ENCODE measurements at regions not wholly inside any gene's neighbourhood (a gene's known extent, or its start where the extent isn't known, plus 50 kb on each side); places are given as distances from the start of the nearest gene placed in this dataset.
"Not testable (repeated sequence)": the region's sequence is repeated elsewhere in the genome, so short reads cannot be mapped to it uniquely, and the experiment has no call there.

- DNase-seq (ENCODE audit: extremely low read depth in 1 of 11, low read depth in 9 of 11, low spot score in 4 of 11), result no peak
These were observed 119.1 kb downstream of the TENT5A start for GRCh38 chr6:81633391-81633790.

- no peak for DNase-seq (ENCODE audit: extremely low read depth in 1 of 11, low read depth in 9 of 11, low spot score in 4 of 11)
These were observed 121.8 kb downstream of the TENT5A start for GRCh38 chr6:81630719-81631118.

GRCh38 chr6:81625216-81625615 lies 127.3 kb downstream of the TENT5A start:
- no peak for DNase-seq (ENCODE audit: extremely low read depth in 1 of 11, low read depth in 9 of 11, low spot score in 4 of 11)

- DNase-seq (ENCODE audit: extremely low read depth in 1 of 11, low read depth in 9 of 11, low spot score in 4 of 11), result no peak
These were observed 128.0 kb downstream of the TENT5A start for GRCh38 chr6:81624453-81624852.

DNA sequence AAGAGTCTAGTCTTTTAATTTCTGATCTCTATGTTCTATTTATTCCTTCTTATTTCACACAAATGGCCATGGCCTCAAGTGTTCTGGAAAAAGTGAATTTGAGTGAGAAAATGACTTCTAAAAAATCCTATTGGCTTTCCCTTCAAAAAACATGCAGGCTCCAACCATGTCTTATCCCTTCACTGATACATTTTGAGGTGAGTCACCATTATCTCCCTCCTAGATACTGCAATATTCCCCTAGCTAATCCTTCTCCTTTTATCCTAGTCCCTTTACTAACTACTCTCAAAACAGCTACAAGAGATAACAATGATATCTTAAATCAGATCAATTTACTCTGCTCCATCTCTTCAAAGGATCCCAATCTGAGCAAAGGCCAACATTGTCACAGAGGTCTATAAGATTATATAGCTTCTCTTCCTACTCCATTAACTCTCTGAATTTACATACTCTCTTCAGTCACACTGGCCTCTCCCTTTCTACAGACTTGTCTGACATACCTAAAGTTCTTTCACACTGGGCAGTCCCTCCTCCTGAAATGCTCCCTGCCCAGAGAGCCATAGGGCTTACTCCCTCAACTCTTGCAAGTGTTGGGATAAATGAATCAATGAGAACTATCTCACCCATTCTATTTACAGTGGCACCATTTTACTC lies 129.2 kb downstream of the TENT5A start:
- DNase-seq (ENCODE audit: extremely low read depth in 1 of 11, low read depth in 9 of 11, low spot score in 4 of 11), result no peak

DNA sequence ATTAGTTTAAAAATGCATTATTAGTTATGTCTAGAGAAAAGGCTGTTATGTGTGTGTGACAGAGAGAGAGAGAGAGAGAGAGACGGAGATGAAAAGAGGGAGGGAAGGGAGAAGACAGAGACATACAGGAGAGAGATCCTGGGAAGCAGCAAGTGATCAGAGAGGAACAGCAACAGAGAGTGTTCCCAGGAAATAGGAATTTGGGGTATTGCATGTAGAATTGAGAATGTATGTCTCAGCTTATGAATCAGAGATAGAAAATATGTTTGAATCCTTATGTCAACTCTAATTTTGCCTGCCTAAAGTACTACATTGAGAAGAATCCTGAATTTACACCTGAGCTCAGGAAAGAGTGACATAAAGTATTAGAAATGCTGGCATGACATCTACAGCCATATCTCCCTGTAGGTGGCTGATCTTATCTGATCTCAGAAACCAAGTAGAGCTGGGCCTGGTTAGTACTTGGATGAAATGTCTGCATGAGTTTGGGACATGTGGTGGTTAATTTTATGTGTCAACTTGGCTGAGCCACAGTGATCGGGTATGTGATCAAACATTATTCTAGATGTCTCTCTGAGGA lies 130.6 kb downstream of the TENT5A start:
- no peak for DNase-seq (ENCODE audit: extremely low read depth in 1 of 11, low read depth in 9 of 11, low spot score in 4 of 11)

DNA sequence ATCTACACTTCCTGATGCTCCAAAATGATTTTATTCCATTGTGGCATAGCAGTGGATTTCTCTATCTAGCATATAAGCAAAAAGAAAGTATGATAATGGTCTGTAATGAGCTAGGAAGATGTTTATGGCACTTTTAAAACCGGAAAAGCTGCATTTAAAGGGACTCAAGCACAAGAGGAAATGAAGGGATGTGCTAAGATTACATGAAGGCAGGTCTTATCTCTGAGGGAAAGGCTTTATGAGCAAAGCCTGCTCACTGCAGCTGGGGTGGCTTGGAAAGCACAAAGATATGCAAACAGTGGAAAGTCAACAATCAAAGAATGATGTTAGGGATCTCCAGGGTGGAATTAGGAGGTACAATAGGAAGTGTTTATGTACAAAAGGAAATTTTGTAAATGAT lies 138.2 kb downstream of the TENT5A start:
- no peak for DNase-seq (ENCODE audit: extremely low read depth in 1 of 11, low read depth in 9 of 11, low spot score in 4 of 11)

DNA sequence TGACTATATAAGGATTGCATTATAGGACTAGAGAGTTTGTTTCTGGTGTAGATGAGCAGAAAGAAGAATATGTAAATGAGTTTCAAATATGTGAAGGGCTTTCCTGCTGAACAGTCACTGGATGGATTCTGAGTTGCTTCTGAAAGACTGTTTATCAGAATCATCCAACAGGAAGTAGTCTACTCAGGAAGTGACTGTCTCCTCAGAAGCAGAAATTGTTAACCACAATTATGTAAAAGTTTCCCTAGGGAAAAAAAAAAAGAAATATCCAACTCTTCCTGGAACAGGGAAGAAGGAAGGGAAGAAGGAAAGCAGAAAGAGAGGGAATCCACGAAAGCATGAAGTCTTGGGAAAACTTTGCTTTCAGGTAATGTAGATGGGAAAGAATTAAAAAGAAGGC lies 138.9 kb downstream of the TENT5A start:
- no peak for DNase-seq (ENCODE audit: extremely low read depth in 1 of 11, low read depth in 9 of 11, low spot score in 4 of 11)

- no peak for DNase-seq (ENCODE audit: extremely low read depth in 1 of 11, low read depth in 9 of 11, low spot score in 4 of 11)
These were observed 140.3 kb downstream of the TENT5A start for GRCh38 chr6:81612136-81612535.

- no peak for DNase-seq (ENCODE audit: extremely low read depth in 1 of 11, low read depth in 9 of 11, low spot score in 4 of 11)
These were observed 142.7 kb downstream of the TENT5A start for GRCh38 chr6:81609736-81610135.

DNA sequence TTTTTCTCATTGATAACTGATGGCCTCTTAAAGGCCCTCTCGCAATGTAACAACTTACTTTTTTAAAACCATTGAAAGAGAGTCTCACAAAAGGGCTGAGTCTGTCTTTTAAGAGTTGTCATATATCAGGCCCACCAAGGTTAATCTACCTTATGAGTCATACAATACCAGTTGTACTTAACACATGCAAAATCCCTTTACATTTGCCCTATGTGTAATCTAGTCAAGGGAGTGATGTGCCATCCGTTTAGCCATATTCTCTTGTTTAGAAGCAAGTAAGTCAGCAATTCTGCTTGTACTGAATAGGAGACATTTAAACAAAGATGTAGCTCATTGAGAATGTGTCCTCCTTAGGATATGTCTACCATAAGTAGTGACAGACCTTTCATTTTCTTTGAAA lies 143.7 kb downstream of the TENT5A start:
- no peak for DNase-seq (ENCODE audit: extremely low read depth in 1 of 11, low read depth in 9 of 11, low spot score in 4 of 11)

DNA sequence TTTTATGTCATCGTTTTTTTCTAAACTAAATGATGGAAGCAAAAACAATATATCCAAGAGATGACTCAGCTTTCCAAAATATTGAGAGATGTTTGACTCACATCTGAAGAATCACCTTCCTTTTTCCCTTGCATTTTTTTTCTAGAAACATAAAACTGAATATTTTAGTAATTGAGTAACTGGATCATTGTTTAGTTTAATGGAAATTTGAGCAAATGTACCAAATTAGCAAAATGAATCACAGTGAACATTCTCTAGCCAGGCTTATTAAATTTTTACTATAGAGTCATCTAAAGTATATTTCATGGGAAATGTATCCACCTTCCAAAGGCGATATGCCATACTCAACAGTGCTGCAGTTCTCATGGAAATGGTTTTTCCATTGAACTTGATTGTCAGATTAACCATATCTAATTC lies 145.5 kb downstream of the TENT5A start:
- no peak for DNase-seq (ENCODE audit: extremely low read depth in 1 of 11, low read depth in 9 of 11, low spot score in 4 of 11)

DNA sequence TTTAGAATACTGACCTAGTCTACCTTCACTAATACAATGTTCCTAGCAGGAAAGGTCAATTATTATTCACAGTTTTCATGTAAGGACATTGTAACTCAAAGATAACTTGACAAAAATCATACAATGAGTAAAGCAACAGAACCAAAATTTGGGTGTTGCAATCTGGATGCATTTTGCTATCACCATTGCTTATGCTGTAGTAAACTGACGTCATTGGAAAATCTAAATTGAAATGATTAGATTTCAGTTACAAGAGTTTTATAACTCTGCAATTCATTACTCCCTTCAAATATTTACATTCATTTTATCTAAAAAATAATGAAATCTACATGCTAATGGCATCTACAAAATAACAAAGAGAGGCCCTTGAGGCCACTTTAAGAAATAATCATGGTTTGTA lies 147.0 kb downstream of the TENT5A start:
- no peak for DNase-seq (ENCODE audit: extremely low read depth in 1 of 11, low read depth in 9 of 11, low spot score in 4 of 11)

GRCh38 chr6:81601918-81602317 lies 150.6 kb downstream of the TENT5A start:
- no peak for DNase-seq (ENCODE audit: extremely low read depth in 1 of 11, low read depth in 9 of 11, low spot score in 4 of 11)

DNA sequence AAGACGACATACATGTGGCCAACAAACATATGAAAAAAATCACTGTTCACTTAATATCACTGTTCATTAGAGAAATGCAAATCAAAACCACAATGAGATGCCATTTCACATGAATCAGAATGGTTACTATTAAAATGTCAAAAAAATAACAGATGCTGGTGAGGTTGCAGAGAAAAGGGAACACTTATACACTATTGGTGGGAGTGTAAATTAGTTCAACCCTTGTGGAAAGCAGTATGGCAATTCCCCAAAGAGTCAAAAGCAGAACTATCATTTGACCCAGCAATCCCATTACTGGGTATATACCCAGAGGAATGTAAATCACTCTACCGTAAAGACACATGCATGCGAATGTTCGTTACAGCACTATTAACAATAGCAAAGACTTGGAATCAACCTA lies 152.0 kb downstream of the TENT5A start:
- DNase-seq (ENCODE audit: extremely low read depth in 1 of 11, low read depth in 9 of 11, low spot score in 4 of 11), result not testable (repeated sequence)

DNA sequence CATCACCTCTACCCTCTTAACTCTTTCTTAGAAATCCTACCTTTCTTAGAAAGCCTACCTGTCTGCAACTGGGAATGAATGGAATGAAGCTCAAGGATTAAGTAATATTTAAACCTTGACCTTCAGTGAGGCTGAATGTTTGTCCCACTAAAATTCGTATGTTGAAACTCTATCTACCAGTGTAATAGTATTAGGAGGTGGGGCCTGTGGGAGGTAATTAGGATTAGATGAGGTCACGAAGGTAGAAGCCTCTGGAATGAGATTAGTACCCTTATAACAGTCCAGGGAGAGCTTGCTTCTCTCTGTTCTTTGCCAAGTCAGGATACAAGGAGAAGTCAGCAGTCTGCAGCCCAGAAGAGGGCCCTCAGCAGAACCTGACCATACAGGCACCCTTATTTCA lies 158.0 kb downstream of the TENT5A start:
- no peak for DNase-seq (ENCODE audit: extremely low read depth in 1 of 11, low read depth in 9 of 11, low spot score in 4 of 11)

DNA sequence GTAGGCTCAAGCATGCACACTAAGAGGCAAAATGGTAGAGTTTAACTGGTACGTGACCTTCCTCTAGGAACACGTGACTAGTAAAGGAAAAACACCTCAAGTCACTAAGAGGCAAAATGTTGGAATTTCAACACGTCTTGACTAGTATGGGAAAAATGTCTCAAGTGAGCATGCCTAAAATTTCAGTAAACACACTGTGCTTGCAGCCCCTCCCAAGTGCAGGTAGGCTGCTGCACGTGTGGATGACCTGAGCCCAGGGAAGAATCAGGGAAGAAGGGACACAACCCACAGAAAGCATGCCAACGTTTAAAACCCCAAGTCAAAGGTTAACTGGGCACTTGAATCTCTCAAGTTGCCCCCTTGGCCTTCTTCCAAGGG lies 162.2 kb downstream of the TENT5A start:
- no peak for DNase-seq (ENCODE audit: extremely low read depth in 1 of 11, low read depth in 9 of 11, low spot score in 4 of 11)

DNA sequence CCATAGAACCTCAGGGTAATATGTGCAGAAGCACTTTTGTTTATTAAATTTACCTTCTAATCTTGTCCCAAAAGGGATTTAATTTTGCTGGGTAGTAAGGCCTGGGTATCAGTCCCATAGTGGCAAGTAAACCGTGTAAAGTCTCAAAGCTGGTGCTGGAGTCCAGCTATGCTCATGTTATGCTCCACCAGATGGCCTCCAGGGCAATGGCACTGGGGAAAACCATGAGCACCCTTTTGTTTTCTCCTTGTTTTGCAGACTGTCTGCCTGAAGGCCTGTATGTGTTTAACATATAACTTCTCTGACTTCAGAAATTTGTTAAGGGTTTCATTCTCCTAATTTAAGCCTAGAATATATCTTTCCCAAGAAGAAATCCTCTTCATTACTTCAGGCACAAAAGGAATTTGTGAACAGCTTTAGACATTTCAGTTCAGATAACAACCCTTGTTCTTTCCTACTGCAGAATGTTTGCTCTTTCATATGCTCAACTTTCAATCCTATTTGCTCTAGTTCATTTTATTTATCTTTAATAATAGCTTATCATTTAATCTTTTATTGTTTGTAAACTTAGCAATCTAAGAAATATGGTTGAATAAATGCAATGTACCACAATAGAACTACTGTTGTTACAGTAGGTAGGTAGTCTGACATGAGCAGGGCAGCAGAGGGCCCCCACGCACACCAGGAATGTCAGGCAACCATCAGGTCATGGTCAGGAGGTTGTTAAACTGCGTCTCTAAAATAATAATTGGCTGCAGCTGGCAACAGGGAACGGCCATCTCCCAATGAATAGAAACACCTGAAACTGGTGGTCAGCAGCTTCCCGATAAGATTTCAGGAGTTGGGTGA lies 162.8 kb downstream of the TENT5A start:
- DNase-seq (ENCODE audit: extremely low read depth in 1 of 11, low read depth in 9 of 11, low spot score in 4 of 11), result no peak

DNA sequence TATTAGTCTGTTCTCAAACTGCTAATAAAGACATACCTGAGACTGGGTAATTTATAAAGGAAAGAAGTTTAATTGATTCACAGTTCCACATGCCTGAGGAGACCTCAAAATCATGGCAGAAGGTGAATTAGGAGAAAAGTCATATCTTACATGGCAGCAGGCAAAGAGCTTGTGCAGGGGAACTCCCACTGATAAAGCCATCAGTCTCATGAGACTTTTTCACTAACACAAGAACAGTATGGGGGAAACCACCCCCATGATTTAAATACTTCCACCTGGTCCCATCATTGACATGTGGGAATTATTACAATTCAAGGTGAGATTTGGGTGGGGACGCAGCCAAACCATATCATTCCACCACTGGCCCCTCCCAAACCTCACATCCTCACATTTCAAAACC lies 166.8 kb downstream of the TENT5A start:
- not testable (repeated sequence) for DNase-seq (ENCODE audit: extremely low read depth in 1 of 11, low read depth in 9 of 11, low spot score in 4 of 11)

GRCh38 chr6:81584156-81584555 lies 168.3 kb downstream of the TENT5A start:
- DNase-seq (ENCODE audit: extremely low read depth in 1 of 11, low read depth in 9 of 11, low spot score in 4 of 11), result not testable (repeated sequence)
